Limb (tissue), 2 donors: ENCODE measurements at regions not wholly inside any gene's neighbourhood (a gene's known extent, or its start where the extent isn't known, plus 50 kb on each side); places are given as distances from the start of the nearest gene placed in this dataset.

ENCODE experiments used
- DNase-seq, 2 donors: peaks; one replicate each; pipeline ENCODE4 v3.0.0-alpha.2; 2016; ENCODE audit errors: extremely low spot score in 2 of 2

GRCh38 chr4:74642006-74642405 lies 152.3 kb downstream of the BTC start:
- no peak for DNase-seq

- DNase-seq: no peak
Observed at GRCh38 chr4:74649193-74649592, 145.1 kb downstream of the BTC start.

DNA sequence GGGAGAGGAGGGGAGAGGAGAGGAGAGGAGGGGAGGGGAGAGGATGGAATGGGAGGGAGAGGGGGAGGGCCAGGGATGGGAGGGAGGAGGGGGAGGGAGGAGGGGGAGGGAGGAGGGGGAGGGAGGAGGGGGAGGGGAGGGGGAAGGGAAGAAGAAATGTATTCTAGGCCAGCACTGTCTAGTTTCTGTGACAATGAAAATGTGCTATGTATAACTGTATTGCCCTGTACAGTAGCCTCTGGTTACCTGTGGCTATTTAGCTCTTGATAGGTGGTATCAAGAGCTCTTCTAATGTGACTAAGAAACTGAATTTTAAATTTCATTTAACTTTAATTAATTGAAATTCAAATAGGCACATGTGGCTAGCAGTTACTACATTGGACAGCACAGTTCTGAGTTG lies 143.1 kb downstream of the BTC start:
- no peak for DNase-seq

DNA sequence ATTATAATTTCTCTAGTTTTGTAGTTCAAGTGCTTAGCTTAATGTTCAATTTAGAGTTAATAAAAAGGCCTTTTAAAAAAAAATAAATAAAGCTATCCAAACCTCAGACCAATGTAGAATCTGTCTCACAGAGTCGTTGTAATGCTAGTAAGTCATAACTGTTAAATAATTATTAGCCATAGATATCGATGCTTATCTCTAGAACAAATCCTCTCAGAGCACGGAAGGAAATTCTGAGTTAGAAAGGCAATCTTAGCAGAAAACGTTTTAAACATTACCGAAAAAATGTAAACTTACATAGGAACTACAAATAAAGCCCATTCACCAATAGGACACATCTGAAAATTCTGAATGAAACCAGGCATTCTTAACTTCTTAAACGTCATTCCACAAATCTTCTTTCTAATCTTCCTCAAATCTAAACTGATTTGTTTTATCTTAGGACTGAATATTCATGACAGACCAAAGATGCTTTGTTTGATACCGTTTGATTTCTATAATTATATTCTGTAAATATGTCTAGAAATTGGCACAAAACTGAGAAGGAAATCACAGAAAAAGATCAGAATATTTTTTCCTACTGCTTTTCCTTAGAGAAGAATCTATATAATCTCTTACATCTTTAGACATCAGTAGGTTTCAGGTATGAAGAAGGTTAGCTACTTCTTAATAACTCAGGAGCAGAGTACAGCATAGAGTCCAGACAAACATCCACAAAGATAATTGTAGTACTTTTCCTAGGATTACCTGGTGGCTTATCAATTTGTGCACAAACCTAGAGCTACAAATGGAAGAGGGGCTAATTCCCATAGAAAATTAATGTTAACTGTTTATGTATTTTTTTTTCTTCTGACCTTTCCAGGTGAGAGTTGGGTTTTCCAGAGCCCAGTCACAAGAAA lies 140.7 kb downstream of the BTC start:
- DNase-seq: no peak

- DNase-seq: no peak
Observed at GRCh38 chr4:74654230-74654681, 140.1 kb downstream of the BTC start.

GRCh38 chr4:74656596-74656995 lies 137.7 kb downstream of the BTC start:
- no peak for DNase-seq

DNA sequence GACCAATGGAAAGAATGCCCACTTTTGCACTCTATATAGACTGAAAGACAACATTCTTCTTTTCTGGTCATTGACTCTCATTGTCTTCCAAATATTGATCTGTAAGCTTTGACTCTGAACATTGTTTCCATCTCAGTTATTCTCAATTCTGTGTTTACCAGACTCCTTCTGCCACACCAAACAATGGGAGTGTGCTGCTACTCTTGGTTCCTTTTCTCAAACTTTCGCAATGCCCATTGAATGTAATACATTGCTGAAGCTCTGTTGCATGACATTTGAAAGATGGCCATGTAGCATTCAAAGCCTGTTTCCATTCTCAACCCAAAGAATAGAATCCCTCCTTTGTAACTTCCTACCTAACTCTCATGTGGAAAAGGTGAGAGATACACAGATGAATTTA lies 136.2 kb downstream of the BTC start:
- no peak for DNase-seq

DNA sequence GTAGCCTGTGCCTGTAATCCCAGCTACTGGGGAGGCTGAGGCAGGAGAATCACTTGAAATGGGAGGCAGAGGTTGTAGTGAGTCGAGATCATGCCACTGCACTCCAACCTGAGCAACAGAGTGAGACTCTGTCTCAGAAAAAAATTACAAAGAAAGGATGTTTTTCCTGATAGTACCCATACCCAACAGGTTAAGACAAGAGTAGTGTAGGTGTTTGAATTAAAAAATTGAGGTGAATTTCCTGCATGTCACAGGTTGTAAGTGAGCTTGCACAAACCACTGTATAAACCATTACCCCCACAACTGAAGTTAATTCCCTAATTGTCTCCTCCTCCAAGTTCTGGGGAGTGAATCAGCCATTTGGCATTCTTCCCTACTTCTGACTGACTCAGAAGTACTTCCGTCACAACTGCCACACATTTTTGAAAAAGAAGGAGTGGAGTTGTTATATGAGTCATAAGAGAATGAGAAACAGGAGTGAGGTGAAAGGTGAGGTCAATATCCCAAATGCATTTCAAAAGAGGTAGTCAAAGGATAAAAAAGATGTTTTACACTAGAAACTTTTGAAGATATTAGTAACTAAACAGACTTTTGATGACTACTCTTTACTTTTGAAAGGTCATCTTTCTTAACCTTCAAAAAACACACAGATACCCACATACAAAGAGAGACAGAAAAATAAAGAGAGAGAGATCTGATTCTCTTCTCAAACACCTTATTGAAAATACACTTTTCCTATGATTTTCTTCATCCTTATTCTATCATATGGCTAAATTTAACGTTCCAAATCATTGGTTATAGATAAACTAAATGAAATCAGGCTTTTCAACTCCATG lies 134.5 kb downstream of the BTC start:
- DNase-seq: no peak

GRCh38 chr4:74660866-74661265 lies 133.5 kb downstream of the BTC start:
- no peak for DNase-seq

DNA sequence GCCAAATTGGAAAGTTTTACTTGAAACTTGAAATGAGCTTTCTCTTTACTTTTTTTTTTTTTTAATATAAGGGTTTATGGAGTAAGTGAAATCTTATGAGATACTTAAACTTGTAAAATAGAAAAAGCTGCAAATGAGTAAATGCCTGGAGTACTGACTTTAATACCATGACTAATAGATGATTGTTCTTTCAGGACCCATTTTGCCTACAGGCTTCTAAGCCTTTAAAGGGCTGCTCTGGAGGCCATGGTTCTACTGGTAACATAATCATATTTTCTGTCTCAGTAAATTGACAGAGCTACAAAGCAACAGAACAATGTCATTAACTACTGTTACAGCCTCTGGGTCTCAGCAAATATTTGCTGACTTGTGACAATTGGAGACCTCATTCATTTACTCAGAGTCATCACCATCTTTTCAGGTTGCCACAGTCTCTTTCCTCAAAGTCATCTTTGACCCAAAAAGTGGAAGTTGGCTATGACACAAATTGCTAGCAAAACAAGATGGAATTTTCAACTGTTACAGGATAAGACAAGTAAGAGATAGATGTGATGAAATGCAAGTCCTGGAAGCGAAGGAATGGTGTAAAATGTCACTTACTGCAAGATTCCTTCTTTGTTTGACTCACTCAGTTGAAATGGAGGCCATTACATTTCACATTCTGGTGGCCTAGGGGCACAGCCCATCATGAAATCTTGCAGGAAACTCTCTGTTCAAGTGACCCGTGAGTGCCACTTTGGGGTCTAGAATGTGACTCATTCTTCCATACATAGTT lies 132.7 kb downstream of the BTC start:
- DNase-seq: no peak

GRCh38 chr4:74663631-74664030 lies 130.7 kb downstream of the BTC start:
- DNase-seq: no peak

GRCh38 chr4:74665346-74665745 lies 129.0 kb downstream of the BTC start:
- DNase-seq: no peak

DNA sequence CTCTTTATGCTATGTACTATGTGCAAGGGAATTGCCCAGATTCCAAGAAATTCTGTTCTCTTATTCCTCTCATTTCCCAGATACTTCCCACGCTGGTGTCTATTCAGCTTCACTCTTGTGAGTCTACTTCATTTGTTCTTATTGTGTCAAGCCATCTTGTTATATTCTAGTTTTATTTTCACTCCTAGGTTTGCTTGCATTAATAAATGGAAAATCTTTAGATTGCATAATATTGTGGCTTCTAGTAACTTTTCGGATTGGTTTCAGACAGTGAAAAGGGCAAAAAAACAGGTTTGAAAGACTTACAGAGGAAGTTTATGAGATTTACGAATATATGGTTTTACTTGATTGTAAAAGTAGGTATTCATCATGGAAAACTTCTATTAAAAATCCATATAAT lies 128.4 kb downstream of the BTC start:
- DNase-seq: no peak

- no peak for DNase-seq
Observed at GRCh38 chr4:74667438-74667837, 126.9 kb downstream of the BTC start.

DNA sequence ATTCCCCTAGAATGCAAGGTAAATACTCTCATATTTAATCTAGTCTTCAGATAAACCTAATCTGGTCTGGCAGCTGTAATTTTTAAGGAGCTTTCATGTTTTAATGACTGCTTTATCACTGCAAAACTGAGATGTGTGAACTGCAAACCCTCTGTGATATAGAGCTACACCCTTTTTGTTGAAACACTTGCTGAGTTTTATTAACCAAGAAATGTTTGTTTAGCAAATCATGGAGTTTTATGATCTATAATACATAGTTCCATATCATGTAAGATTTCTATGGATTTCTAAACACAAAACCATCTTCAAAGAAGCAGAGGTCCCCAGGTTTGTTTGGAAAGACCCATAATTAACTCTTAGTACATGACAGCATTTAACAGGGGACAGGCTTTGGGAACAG lies 126.4 kb downstream of the BTC start:
- no peak for DNase-seq

- no peak for DNase-seq
Observed at GRCh38 chr4:74669702-74670101, 124.6 kb downstream of the BTC start.

GRCh38 chr4:74670583-74670982 lies 123.7 kb downstream of the BTC start:
- no peak for DNase-seq

DNA sequence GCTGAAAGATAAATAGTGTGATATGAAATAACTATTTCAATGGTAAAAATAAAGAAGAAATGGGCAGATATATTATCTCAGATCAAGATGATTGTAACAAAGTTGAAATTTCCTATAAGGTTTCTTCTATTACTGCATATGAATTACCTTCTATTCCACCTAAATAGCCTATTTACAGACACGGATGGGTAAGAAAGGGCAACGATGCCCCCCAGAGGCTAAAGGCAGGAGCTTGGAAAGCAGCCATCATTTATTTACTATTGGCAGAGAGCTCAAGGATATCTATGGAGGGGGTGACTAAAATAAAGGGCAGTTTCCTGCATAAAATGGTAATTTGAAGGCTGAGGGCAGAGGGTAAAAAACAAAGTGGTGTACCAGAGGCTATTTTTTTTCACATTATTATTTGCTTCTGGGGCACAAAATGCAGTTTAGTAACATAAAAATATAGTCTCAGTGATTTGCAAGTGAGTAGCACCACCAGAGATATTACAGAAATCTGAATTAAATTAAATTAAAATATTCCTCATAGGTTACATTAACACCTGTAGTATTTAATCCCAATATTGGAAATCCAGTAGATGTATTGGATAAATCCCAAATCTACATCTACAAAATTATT lies 123.1 kb downstream of the BTC start:
- no peak for DNase-seq

GRCh38 chr4:74674750-74675149 lies 119.6 kb downstream of the BTC start:
- DNase-seq: no peak

DNA sequence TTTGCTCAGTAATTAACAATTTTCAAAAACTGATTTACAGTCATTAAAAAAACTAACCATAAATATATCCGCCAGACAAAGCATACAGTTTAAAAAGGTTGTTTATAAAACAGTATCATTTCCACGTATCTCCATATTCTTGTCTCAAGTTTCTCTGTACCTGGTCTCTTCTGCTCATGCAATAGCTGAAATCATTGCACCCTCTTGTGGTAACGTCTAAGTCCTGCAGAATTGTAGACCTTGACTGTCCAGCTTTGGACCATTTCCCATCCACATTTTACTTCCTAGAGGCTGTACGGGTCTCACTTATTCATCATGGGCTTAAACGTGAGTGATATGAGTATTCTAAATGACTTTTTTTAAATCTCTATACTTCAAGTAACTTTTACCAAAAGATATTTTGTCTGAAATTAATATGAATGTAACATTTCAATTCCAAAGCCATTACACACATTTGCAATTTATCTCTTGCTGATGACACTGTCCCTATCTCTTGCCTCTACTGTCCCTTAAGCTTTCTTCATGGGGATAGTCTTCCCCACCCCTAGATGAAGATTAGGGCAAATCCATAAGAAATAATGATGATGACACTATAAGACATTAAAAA lies 118.5 kb downstream of the BTC start:
- peak in 1 of 2 donors; percentile 32 for DNase-seq
